Spleen (tissue), 7 donors: ENCODE measurements at regions not wholly inside any gene's neighbourhood (a gene's known extent, or its start where the extent isn't known, plus 50 kb on each side); places are given as distances from the start of the nearest gene placed in this dataset.

Experiments
- POLR2A ChIP-seq, 3 donors: fragments of 450-650 bp; IDR thresholded peaks; one replicate each; pipeline ENCODE4 v1.5.1; 2017; ENCODE audit warnings: antibody characterized with exemption in 3 of 3, mild to moderate bottlenecking in 1 of 3
- POLR2AphosphoS5 ChIP-seq, 3 donors: sonication (generic); formaldehyde crosslinking; IDR thresholded peaks; one replicate each; pipeline ENCODE4 v1.5.1; 2017; ENCODE audit warnings: antibody characterized with exemption in 3 of 3
- TF ChIP-seq, protein P1 (sequence below), 11 experiments: fragments of 200-600 bp in 7 of 11; fragments of 450-650 bp in 4 of 11; sonication (generic) in 4 of 11; IDR thresholded peaks in 8 of 11; conservative IDR thresholded peaks in 3 of 11; 1 replicate in 7 of 11; 2 replicates in 4 of 11; pipeline versions ENCODE4 v1.4.0 to v1.8.0; 2016 to 2021; ENCODE audit warnings: antibody characterized with exemption in 11 of 11, inconsistent platforms in 4 of 11, mild to moderate bottlenecking in 1 of 11
- donor health status: DM: no; HTN: no; CAD: no; lungs with moderate emphysema.
- donor health status: DM: no; HTN: no; CAD: no.
- donor health status: DM: no; HTN: no; CAD: no.

DNA sequence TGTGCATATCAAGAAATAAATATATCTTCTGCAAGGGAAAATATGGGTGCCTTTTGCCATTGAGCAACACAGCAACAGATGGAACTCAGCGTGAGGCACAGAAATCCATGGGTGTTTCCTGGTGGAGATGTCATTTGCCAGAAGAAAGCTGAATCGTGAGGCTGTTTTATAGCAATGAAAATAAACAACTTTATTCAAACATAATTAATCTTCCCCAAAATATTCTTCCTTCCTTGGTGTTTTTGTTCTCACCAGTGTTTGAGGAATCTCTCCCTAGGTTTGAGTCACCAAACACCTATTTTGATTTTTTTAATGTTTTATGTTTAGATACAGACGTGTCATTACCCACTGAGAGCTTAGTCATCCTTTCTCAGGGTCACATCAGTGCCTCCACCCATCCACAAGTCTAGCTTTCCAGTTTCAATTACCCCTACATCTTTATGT lies 65.8 kb upstream of the PAPPA start:
- TF ChIP-seq POLR2A (IDR thresholded peaks at IDR 0.05) (no peak), POLR2AphosphoS5 (IDR thresholded peaks at IDR 0.05) (no peak)
- TF ChIP-seq, protein P1, sequence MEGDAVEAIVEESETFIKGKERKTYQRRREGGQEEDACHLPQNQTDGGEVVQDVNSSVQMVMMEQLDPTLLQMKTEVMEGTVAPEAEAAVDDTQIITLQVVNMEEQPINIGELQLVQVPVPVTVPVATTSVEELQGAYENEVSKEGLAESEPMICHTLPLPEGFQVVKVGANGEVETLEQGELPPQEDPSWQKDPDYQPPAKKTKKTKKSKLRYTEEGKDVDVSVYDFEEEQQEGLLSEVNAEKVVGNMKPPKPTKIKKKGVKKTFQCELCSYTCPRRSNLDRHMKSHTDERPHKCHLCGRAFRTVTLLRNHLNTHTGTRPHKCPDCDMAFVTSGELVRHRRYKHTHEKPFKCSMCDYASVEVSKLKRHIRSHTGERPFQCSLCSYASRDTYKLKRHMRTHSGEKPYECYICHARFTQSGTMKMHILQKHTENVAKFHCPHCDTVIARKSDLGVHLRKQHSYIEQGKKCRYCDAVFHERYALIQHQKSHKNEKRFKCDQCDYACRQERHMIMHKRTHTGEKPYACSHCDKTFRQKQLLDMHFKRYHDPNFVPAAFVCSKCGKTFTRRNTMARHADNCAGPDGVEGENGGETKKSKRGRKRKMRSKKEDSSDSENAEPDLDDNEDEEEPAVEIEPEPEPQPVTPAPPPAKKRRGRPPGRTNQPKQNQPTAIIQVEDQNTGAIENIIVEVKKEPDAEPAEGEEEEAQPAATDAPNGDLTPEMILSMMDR (IDR thresholded peaks at IDR 0.05 in 8 of 11, conservative IDR thresholded peaks at IDR 0.05 in 3 of 11) = no peak
